Kidney glomerular epithelial cell (primary cell): ENCODE measurements at regions not wholly inside any gene's neighbourhood (a gene's known extent, or its start where the extent isn't known, plus 50 kb on each side); places are given as distances from the start of the nearest gene placed in this dataset.

Experiments
- DNase-seq: peaks from one replicate; lab custom pipeline; 2025; lab: John Stamatoyannopoulos, UW

DNA sequence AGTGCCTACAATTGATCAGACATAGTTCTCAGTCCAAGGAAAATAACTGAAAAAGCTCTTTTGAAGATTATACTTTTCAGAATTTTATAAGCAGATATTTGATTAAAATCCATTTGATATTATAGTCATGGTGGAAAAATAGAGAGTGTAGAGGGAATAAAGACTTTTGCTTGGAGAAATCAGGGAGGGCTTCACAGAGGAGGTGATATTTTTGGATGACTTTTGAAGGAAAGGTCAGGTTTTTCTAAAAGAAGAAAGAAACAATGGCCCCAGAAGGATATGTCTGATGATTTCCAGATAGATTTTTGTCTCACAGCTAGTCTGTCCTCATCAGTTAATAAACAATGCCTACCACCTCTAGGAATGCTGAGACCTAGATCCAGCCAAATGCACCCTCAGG lies 806.3 kb upstream of the CELF2 start:
- DNase-seq = no peak

DNA sequence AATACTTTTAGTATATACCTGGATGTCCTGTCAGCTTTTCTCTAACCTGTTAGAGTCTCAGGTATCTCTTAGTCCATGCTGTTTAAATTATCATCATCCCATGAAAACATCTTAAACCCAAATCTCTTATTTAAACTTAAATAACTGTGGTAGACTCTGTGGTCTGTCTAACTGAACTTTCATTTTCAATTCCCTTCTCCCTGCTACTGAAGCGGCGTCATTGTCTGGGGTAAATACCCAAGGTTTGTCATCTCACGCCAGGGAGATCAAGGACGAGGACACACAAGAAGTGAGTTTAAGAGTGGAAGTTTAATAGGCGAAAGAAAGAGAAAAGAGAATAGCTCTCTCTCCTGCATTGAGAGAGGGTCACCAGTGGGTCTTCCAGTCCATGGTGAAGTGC lies 804.4 kb upstream of the CELF2 start:
- no peak for DNase-seq

DNA sequence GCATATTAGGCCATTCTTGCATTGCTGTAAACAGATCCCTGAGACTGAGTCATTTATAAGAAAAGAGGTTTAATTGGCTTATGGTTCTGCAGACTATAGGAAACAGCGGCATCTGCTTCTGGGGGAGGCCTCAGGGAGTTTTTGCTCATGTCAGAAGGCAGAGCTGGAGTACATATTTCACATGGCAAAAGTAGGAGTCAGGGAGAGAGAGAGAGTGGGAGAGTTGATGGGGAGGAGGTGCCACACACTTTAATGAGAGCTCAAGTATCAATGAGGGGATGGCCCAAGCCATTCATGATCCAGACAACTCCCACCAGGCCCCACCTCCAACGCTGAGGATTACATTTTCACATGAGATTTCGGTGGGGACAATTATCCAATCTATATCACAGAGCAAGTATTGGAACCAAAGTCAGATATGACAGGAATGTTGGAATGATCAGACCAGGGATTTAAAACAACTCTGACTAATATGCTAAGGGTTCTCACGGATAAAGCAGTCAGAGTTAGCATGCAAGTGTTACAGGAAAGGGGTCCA lies 795.3 kb upstream of the CELF2 start:
- DNase-seq = no peak

DNA sequence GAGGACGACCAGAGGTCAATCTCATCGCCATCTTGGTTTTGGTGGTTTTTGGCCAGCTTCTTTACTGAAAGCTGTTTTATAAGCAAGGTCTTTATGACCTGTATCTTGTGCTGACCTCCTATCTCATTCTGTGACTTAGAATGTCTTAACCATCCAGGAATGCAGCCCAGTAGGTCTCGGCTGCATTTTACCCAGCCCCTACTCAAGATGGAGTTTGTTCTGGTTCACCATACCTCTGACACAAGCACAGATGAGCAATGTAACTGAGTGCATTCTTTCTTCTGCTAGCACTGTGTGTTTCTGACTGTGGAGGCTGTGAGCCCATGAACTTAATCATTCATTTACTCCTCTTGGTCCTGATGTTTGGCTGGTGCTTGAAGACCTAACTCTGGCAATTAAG lies 794.5 kb upstream of the CELF2 start:
- no peak for DNase-seq

DNA sequence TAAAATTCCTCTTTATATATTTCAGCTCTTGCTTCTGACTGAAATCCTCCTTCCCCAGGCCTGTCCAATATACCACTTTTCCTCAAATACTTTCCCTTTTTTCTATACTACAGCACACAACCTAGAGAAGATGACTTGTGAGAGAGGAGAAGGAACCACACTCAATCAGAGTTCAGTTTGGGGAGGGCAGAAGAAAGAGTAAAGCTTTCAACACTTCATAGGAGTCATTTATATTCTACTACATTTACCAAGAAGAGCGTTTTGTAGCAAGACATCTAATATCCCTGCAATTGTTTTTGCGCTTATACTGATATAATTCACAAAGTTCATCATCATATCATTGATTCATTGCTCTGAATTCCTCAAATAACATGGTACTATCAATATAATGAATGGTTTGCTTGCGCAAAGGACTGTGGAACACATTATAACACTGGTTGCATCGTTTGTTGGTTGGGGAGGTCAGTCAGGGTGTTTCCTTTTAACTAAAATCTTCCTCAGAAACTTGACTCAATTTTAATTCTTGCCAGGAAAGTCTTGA lies 792.5 kb upstream of the CELF2 start:
- no peak for DNase-seq

DNA sequence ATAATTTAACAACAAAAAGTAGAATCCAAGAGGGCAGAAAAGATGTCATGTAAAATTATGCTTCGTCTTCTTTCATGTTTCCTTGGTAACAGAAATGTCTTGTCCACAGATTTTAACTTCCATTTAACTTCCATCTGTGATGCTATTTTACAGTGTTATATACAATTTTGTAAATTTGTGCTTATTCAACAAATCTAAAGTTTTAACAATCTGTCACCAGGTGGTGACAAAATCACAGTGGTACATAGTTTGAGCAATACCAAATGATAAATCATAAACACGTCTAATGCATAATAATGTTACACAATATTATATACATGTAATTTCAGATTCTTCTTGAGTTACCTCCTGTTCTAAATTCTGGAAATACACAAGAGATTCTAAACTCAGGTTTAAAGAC lies 784.4 kb upstream of the CELF2 start:
- no peak for DNase-seq

DNA sequence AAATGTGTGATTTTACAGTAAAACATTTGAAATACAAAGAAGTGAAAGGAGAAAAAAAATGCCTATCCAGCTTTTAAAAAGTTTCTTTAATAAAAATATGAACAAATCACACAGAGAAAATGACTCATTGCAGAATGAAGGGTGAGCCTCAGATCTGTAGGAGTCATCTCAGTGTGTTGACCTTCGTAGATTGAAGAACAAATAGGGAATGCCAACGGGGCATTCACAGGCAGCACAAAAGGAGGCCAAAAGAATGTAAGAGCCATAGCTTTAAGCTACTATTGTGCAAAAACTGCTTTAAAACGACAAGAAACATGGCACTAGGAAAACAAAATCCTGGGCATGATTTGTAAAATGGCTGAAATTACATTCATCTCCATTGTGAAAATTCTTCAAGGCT lies 782.7 kb upstream of the CELF2 start:
- DNase-seq = peak; percentile 24

DNA sequence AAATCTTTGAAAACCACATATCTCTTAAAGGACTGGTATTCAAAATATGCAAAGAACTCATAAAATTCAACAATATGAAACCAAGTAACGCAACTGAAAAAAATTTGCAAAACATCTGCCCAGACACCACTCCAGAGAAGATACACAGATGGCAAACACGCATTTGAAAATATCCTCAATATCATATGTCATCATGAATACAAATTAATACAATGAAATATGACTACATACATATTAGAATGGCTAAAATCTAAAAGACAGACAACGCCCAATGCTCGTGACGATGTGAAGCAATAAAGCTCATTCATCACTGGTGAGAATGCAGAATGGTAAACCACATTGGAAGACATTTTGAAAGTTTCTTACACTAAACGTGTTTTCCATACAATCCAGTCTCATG lies 770.1 kb upstream of the CELF2 start:
- DNase-seq = no peak

DNA sequence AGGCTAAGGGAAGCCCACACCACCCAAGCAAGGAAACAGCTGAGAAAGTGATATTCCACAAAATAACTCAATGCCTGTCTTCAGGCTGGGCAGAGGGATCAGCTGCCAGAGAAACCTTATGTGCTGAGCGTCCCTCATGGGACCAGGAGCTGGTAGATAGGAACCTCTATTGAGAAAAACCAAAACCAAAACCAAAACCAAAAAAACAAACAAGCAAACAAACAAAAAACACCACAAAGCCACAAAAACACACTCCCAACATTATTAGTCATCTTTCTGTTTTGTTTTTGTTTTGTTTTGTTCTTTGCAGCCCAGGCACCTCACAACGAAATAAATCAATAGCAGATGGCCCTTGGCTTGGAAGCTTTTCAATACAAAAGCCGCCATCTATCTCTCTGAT lies 760.8 kb upstream of the CELF2 start:
- no peak for DNase-seq

DNA sequence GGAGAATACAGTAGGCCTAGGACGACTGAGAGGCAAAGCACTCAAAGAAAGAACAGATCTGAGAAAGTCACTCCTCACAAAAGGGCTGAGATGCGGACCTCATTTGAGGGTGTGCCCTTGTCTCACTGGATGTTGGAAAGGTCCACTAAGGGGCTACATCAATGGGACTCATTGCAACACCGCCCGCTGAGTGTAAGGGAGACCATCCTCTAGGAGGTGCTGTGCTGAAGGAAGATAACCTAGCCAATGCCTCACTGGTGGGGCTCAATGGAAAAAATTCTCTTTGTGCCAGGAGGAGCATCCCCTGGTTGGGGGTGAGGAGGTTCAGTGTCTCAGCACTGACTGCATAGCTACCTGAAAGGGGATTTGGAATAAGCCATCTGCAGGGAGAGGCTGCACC lies 758.7 kb upstream of the CELF2 start:
- no peak for DNase-seq

DNA sequence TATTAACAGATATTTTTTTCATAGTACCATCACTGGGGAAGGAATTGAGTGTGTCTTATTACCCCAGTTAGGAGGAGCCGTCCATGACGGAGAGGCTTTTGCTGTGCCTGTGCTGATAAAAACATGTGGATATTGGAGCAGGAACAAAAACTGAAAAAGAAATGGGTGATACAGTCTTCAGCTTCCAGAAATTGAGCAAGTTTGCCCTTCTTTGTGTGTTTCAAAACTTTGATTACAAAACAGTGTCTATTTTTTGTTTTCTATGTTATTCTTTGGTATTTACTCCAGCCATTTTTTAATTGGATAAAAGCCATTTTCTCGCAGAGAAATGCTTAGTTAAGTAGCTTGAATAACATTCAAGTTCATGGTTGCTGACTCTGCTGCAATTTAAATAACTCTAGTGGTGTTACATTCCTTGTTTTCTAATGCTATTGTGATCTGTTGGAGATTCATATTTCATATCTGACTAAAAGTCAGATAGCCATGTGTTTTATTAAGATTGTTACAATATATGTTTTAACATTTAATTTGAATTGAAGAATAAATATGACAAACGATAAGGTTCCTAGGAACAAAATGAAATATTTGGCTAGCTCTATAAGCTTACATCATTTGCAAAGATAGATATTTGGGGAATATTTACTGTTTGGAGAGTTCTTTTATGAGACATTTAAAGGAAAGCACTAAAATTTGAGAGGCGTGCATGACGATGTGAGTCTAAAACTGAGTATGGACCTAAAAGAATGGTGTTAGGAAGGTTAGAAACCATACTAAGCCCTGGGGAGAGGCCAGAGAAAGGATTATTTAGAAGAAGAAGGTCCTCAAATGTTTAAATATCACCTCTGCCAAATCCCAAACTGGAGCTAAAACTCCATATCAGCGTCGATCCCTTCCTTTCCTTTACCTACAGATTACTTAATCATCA lies 747.3 kb upstream of the CELF2 start:
- no peak for DNase-seq

DNA sequence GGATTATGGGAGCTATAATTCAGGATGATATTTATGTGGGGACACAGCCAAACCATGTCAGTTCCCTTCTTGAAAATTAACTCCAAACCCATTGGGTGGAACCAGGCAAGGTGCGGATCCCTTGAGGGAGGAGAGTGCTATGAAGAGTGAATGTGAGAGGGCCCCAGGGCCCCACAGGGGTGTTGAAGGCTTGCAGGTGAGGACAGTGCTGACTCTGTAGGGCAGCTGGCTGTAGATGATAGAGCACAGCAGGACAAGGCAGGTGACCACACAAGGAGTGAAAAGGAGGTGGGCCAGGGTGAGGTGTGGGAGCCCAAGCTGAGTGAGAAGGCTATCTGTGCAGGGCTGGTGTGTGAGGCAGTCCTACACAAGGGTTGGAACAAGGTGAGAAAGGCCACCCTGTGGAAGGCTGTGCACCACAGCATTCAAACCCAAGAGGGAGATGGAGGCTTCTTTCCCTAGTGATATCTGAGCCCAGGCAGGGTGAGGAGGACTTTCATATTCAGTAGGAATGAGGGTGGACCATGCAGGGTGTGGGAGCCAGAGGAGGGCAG lies 746.0 kb upstream of the CELF2 start:
- no peak for DNase-seq

DNA sequence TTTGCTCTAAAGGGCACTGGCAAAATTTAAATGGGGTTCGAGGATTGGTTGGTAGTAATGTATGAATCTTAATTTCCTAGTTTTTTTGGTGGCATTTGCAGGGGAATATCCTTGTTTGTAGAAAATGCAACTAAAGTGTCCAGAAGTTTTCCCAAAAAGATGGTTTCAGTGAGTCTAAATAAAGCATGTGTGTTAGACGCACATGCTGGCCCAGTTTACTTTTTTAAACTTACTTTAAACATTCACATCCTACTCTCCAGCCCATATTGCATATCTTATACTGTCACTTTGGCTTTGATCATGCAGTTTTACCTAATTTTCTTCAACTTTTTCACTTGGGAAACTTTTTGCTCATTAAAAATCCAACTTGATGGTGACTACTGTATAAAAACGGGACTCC lies 744.0 kb upstream of the CELF2 start:
- DNase-seq = no peak

DNA sequence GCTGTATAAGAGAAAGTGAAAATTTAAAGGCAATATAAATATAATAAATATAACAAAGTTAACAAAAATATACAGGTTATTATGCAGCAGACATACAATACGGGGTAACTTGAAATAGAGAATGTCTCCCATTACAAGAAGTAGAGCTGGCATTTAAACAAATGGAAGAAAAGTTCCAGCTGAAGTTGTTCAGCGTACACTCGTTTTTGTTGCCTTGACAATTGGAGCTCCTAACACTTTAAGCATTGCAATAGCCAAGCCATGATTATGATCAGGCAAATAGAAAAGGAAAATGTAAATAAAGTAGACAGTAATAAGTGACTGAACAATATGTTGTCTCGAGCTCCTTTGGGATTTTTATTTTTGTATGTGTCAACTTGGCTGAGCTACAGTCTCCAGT lies 737.8 kb upstream of the CELF2 start:
- no peak for DNase-seq

DNA sequence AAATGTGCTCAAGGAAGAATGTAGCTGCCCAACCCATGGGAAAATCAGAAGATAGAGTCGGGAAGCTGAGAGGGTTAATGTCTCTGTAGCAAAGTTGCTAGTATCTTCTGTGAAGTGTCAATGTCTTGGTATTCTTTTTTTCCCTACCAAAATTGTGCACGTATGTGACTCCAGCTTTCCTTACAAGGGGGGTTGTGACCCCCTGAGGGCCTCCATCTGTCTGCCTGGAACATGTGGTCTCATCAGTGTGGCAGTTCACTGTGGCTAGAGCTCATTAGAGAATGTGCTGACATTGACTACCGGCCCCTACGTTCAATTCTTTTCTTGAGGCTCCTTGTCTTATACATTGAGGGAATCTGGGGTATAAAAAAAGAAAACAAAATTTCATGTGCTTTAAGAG lies 725.2 kb upstream of the CELF2 start:
- no peak for DNase-seq

DNA sequence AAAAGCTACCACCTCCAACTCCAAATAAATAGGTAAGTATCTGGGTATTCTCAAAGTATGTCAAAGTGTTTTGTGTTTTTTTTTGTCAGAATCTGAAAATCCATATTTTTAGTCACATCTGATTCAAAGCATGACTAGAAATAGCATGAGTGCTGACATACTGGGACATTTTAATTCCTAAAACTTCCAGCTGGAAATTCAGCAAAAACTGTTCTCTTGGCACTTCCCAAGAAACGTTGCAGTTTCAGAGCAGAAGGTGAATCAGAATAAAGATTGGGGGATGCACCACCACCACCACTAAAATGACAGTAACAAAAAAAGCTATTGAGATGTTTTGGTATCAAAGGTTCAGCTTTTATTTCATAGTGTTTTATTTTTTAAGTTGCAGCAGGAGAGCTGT lies 724.6 kb upstream of the CELF2 start:
- no peak for DNase-seq

DNA sequence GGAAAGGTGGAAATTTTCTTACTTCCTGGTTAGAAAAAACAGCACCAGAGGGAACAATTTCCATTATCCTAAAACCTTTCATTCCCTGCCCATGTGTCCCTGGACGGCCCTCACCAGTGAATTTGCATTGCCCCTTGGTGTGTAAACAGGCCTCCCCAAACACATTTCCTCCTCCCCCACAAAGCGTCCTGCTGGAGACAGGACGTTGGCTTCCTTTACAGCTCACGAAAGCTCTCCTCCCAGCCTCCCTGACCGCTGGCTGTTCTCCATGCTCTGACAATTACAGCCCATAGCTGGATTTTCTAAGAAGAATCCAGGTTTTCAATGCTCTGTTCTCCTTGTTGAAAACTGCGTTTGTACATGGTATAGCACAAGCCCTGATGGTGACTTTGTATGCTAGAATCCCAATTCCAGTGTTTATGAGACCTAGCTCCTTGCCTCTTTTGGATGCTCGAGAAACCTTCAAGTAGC lies 724.2 kb upstream of the CELF2 start:
- no peak for DNase-seq

DNA sequence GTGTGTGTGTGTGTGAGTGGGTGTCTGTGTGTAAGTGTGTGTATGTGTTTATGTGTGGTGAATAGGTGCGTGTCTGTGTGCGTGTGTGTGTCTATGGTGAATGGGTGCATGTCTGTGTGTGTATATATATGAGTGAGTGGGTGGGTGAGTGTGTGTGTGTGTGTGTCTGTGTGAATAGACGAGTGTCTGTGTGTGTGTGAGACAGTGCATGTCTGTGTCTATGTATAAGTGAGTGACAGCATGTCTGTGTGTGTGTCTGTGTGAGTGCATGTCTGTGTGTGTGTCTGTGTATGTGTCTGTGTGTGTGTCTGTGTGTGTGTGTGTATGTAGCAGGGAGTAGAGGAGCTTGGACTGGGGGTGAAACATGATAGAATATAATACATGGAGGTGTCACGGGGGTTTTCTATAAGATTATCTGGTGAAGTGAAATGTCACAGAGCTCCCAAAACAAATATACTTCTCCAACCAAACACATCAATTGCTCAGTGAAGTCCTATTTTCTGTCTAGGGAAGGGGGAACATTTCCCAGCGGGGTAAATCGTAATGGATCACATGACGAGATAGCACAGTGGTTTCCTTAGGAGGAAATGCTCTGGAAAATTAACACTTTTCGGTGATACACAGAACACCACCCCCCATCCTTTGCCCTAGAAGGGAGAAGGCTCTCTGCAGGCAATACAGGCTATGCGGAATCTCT lies 723.3 kb upstream of the CELF2 start:
- no peak for DNase-seq

DNA sequence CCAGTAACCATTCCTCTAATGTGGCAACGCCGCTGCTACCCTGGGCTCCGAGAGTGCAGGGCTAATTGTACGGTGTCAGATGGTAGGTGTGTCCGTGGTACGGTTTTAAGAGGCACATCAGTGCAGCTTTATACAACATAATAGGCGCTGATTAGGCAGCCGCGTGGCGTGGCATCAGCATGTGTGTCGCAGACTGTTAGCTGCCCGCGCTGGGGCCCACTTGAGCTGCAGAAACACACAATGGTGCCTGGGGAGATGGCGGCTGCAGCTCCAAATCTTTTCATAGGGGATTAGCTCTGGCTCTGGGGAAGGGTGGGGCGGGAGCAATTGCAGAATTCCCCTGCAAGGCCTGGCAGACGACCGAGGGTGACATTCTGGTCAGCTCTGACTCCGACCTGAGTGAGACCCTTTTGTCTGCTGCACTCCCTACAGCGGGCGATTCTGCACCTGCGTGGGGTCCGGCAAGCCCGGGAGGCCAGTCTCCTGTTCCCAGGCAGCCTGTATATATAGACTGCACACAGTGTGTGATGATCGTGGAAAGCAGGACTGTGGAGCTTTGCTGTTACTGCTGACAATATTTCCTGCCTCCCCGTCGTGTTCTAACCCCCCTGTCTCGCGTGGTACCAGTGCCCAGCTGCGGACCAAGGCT lies 722.7 kb upstream of the CELF2 start:
- DNase-seq = no peak

DNA sequence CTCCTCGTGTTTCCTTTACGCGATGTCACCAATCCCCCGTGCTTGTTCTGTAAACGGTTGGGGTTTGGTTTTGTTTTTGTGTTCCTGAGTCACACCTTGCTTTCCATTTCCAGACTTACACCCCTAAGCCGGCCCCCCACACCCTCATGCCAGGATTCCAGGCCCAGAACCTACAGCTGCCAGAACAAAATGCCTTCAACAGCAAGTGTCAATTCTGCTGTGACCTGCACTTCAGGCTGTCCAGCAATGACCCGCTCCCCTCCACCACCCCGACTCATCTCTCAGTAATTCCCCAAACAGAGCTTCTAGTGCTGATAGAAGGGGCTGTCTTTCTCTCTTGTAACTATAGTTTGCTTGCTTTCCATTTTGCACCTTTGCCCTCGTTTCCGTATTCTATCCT lies 722.1 kb upstream of the CELF2 start:
- no peak for DNase-seq

DNA sequence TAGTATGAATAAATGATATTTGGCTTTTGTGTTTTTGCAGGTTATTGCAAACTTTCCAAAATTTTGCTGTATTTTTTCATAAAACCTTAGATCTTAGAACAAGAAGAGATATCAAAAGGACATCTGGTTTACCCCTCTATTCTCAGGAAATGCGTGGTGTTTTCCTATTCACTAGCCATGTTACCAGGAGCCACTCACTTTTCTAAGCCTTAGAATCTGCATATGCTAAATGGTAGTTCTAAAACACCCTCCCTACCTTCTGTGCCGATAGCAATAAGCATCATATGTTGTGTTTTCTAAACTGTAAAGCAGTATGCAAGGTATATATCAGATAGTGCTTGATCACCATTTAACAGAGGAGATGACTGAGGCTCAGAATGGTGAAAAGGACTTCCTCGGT lies 715.0 kb upstream of the CELF2 start:
- no peak for DNase-seq

DNA sequence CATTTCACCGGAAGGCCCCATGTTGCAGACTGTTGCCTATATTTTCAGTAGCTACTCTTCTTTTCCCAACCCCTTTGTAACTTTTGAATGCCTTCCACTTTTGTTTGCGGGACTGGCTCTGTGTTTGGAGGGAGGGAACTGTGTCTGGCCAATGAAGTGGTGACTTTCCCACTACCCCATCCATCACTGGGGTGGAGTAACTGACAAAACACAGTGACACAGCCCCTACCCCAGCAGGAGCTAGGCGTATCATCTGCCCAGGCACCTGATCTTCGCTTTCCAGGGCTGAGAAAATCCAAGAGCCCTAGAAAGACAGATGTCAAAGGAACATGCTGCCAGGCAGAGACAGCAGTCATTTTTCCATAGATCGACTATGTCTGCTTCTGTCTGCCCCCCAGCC lies 710.6 kb upstream of the CELF2 start:
- DNase-seq = no peak
